Islet precursor cell (in vitro differentiated cells): ENCODE measurements at regions not wholly inside any gene's neighbourhood (a gene's known extent, or its start where the extent isn't known, plus 50 kb on each side); places are given as distances from the start of the nearest gene placed in this dataset.
"Not testable (repeated sequence)": the region's sequence is repeated elsewhere in the genome, so short reads cannot be mapped to it uniquely, and the experiment has no call there.

Experiments used
- DNase-seq: peaks from one replicate; pipeline ENCODE4 v3.0.0-alpha.2; 2018

GRCh38 chr2:192828175-192828574 is 633.4 kb upstream of the TMEFF2 start:
- DNase-seq, result peak; percentile 35

GRCh38 chr2:192827735-192828134 is 633.0 kb upstream of the TMEFF2 start:
- DNase-seq, result peak; percentile 46

GRCh38 chr2:192814376-192814775 is 619.6 kb upstream of the TMEFF2 start:
- no peak for DNase-seq

- DNase-seq, result no peak
Measured at GRCh38 chr2:192813341-192813740, 618.6 kb upstream of the TMEFF2 start.

GRCh38 chr2:192809173-192809572 is 614.4 kb upstream of the TMEFF2 start:
- DNase-seq, result no peak

GRCh38 chr2:192783643-192784042 is 588.9 kb upstream of the TMEFF2 start:
- DNase-seq, result no peak

- DNase-seq, result no peak
Measured at GRCh38 chr2:192775459-192776262, 580.9 kb upstream of the TMEFF2 start.

- no peak for DNase-seq
Measured at GRCh38 chr2:192775011-192775410, 580.3 kb upstream of the TMEFF2 start.

- no peak for DNase-seq
Measured at GRCh38 chr2:192773044-192773443, 578.3 kb upstream of the TMEFF2 start.

GRCh38 chr2:192749611-192750200 is 555.0 kb upstream of the TMEFF2 start:
- no peak for DNase-seq

GRCh38 chr2:192741889-192742288 is 547.2 kb upstream of the TMEFF2 start:
- DNase-seq, result no peak

- no peak for DNase-seq
Measured at GRCh38 chr2:192735447-192735846, 540.7 kb upstream of the TMEFF2 start.

GRCh38 chr2:192729369-192729768 is 534.6 kb upstream of the TMEFF2 start:
- DNase-seq, result no peak

- no peak for DNase-seq
Measured at GRCh38 chr2:192725991-192726390, 531.3 kb upstream of the TMEFF2 start.

- no peak for DNase-seq
Measured at GRCh38 chr2:192719629-192720028, 524.9 kb upstream of the TMEFF2 start.

GRCh38 chr2:192718340-192718739 is 523.6 kb upstream of the TMEFF2 start:
- DNase-seq, result no peak

- no peak for DNase-seq
Measured at GRCh38 chr2:192700934-192701333, 506.2 kb upstream of the TMEFF2 start.

GRCh38 chr2:192697880-192698279 is 503.1 kb upstream of the TMEFF2 start:
- no peak for DNase-seq

- DNase-seq, result no peak
Measured at GRCh38 chr2:192696857-192697256, 502.1 kb upstream of the TMEFF2 start.

- no peak for DNase-seq
Measured at GRCh38 chr2:192687015-192687414, 492.3 kb upstream of the TMEFF2 start.

- DNase-seq, result not testable (repeated sequence)
Measured at GRCh38 chr2:192682511-192682910, 487.8 kb upstream of the TMEFF2 start.

- DNase-seq, result no peak
Measured at GRCh38 chr2:192675681-192676080, 480.9 kb upstream of the TMEFF2 start.

GRCh38 chr2:192669505-192670091 is 474.9 kb upstream of the TMEFF2 start:
- DNase-seq, result no peak

GRCh38 chr2:192660555-192660954 is 465.8 kb upstream of the TMEFF2 start:
- peak; percentile 86 for DNase-seq
